ENCODE measurements at regions not wholly inside any gene's neighbourhood (a gene's known extent, or its start where the extent isn't known, plus 50 kb on each side); places are given as distances from the start of the nearest gene placed in this dataset.

DNA sequence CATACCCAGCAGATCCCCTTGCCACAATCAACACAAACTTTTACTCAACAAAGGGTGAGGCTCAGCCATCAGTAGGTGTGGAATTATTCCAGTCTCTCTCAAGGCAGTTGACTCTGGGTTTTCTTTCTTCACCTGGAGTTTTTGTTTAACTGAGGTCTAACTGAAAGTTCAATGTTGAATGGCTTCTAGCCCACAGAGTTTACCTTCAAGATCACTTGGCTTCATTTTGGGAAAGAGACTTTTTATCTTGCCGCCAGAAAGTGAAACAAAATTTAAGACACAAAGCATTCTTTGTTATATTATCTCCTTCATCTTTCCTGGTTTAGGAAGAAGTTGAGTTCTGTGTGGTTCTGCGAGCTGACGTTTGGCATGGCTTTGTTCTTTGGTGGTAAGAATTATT, 83.8 kb upstream of the RASGEF1B start:
- TF ChIP-seq, protein P1, sequence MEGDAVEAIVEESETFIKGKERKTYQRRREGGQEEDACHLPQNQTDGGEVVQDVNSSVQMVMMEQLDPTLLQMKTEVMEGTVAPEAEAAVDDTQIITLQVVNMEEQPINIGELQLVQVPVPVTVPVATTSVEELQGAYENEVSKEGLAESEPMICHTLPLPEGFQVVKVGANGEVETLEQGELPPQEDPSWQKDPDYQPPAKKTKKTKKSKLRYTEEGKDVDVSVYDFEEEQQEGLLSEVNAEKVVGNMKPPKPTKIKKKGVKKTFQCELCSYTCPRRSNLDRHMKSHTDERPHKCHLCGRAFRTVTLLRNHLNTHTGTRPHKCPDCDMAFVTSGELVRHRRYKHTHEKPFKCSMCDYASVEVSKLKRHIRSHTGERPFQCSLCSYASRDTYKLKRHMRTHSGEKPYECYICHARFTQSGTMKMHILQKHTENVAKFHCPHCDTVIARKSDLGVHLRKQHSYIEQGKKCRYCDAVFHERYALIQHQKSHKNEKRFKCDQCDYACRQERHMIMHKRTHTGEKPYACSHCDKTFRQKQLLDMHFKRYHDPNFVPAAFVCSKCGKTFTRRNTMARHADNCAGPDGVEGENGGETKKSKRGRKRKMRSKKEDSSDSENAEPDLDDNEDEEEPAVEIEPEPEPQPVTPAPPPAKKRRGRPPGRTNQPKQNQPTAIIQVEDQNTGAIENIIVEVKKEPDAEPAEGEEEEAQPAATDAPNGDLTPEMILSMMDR (IDR thresholded peaks at IDR 0.05), result no peak
- TF ChIP-seq EZH2 (IDR thresholded peaks at IDR 0.05; ENCODE audit: borderline replicate concordance, insufficient read depth, low read depth, low read length, poor library complexity, severe bottlenecking), result no peak
